WTC11 (cell line): ENCODE measurements at regions not wholly inside any gene's neighbourhood (a gene's known extent, or its start where the extent isn't known, plus 50 kb on each side); places are given as distances from the start of the nearest gene placed in this dataset.
"Not testable (repeated sequence)": the region's sequence is repeated elsewhere in the genome, so short reads cannot be mapped to it uniquely, and the experiment has no call there.

Source experiments
- CREB1 ChIP-seq: sonication (generic); formaldehyde crosslinking; IDR thresholded peaks from 2 replicates; pipeline ENCODE4 v1.8.0; 2023; ENCODE audit warnings: mild to moderate bottlenecking, missing genetic modification reagents
- CREM ChIP-seq: sonication (generic); formaldehyde crosslinking; IDR thresholded peaks from 2 replicates; pipeline ENCODE4 v1.8.1; 2022; ENCODE audit warnings: mild to moderate bottlenecking, missing genetic modification reagents, moderate library complexity
- ELF4 ChIP-seq: sonication (generic); formaldehyde crosslinking; IDR thresholded peaks from 2 replicates; pipeline ENCODE4 v1.8.1; 2022; ENCODE audit warnings: low read depth, mild to moderate bottlenecking, moderate library complexity, missing genetic modification reagents
- GRHL2 ChIP-seq: fragments of 250-450 bp; sonication (Bioruptor Pico); IDR thresholded peaks from 2 replicates; pipeline ENCODE4 v1.8.0; 2022; ENCODE audit warnings: mild to moderate bottlenecking, moderate library complexity; ENCODE audit not compliant: insufficient replicate concordance, severe bottlenecking
- NFYB ChIP-seq: sonication (generic); formaldehyde crosslinking; conservative IDR thresholded peaks from 2 replicates; pipeline ENCODE4 v1.8.0; 2022; ENCODE audit warnings: low read depth, missing genetic modification reagents
- SMAD3 ChIP-seq: sonication (generic); formaldehyde crosslinking; IDR thresholded peaks from 2 replicates; pipeline ENCODE4 v1.8.0; 2022; ENCODE audit warnings: missing genetic modification reagents, mild to moderate bottlenecking, borderline replicate concordance
- TF ChIP-seq, protein P1 (sequence below): fragments of 200-600 bp; IDR thresholded peaks from 2 replicates; pipeline ENCODE4 v1.8.0; 2022; ENCODE audit warnings: antibody characterized with exemption
- TF ChIP-seq, protein P2 (sequence below): sonication (generic); formaldehyde crosslinking; IDR thresholded peaks from 2 replicates; pipeline ENCODE4 v1.8.1; 2023; ENCODE audit warnings: mild to moderate bottlenecking, missing genetic modification reagents, moderate library complexity
- TF ChIP-seq, protein P3 (sequence below): sonication (generic); formaldehyde crosslinking; conservative IDR thresholded peaks from 2 replicates; pipeline ENCODE4 v1.8.1; 2022; ENCODE audit warnings: mild to moderate bottlenecking, missing genetic modification reagents
- TF ChIP-seq, protein P4 (sequence below): sonication (generic); formaldehyde crosslinking; IDR thresholded peaks from 2 replicates; pipeline ENCODE4 v1.8.0; 2022; ENCODE audit warnings: mild to moderate bottlenecking, missing genetic modification reagents
- TF ChIP-seq, protein P5 (sequence below): sonication (generic); formaldehyde crosslinking; IDR thresholded peaks from 2 replicates; pipeline ENCODE4 v1.8.1; 2023; ENCODE audit warnings: mild to moderate bottlenecking, missing genetic modification reagents
- TF ChIP-seq, protein P6 (sequence below): fragments of 250-450 bp; sonication (Bioruptor Pico); conservative IDR thresholded peaks from 2 replicates; pipeline ENCODE4 v1.9.0; 2021; ENCODE audit warnings: mild to moderate bottlenecking

DNA sequence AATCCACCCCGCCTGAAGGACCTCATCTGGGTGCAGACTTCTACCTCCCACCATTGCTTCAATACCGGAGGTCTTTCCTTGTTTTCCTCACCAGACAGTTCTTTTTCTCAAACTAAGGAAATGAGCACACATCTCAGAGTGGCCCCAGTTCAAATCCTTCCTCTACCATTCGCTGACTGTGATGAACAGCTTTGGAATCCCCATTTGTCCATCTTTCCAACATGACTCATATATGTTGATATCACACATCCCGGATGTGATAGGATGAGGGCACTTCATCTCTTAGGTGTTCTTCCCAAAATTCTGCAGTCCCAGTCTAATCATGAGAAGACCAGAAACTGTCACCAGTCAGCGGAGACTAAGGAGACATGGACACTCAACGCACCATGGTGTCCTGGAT is 67.9 kb upstream of the SMURF2 start:
- TF ChIP-seq, protein P1, sequence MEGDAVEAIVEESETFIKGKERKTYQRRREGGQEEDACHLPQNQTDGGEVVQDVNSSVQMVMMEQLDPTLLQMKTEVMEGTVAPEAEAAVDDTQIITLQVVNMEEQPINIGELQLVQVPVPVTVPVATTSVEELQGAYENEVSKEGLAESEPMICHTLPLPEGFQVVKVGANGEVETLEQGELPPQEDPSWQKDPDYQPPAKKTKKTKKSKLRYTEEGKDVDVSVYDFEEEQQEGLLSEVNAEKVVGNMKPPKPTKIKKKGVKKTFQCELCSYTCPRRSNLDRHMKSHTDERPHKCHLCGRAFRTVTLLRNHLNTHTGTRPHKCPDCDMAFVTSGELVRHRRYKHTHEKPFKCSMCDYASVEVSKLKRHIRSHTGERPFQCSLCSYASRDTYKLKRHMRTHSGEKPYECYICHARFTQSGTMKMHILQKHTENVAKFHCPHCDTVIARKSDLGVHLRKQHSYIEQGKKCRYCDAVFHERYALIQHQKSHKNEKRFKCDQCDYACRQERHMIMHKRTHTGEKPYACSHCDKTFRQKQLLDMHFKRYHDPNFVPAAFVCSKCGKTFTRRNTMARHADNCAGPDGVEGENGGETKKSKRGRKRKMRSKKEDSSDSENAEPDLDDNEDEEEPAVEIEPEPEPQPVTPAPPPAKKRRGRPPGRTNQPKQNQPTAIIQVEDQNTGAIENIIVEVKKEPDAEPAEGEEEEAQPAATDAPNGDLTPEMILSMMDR: not testable (repeated sequence)
- TF ChIP-seq, protein P2, sequence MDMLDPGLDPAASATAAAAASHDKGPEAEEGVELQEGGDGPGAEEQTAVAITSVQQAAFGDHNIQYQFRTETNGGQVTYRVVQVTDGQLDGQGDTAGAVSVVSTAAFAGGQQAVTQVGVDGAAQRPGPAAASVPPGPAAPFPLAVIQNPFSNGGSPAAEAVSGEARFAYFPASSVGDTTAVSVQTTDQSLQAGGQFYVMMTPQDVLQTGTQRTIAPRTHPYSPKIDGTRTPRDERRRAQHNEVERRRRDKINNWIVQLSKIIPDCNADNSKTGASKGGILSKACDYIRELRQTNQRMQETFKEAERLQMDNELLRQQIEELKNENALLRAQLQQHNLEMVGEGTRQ (CRISPR knock-in tag): not testable (repeated sequence)
- not testable (repeated sequence) for TF ChIP-seq CREM; NFYB (CRISPR knock-in tag); CREB1 (CRISPR knock-in tag); SMAD3 (CRISPR knock-in tag); GRHL2 (CRISPR knock-in tag); ELF4
- TF ChIP-seq, protein P3, sequence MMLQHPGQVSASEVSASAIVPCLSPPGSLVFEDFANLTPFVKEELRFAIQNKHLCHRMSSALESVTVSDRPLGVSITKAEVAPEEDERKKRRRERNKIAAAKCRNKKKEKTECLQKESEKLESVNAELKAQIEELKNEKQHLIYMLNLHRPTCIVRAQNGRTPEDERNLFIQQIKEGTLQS (CRISPR knock-in tag): not testable (repeated sequence)
- TF ChIP-seq, protein P4, sequence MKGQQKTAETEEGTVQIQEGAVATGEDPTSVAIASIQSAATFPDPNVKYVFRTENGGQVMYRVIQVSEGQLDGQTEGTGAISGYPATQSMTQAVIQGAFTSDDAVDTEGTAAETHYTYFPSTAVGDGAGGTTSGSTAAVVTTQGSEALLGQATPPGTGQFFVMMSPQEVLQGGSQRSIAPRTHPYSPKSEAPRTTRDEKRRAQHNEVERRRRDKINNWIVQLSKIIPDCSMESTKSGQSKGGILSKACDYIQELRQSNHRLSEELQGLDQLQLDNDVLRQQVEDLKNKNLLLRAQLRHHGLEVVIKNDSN (CRISPR knock-in tag): not testable (repeated sequence)
- TF ChIP-seq, protein P5, sequence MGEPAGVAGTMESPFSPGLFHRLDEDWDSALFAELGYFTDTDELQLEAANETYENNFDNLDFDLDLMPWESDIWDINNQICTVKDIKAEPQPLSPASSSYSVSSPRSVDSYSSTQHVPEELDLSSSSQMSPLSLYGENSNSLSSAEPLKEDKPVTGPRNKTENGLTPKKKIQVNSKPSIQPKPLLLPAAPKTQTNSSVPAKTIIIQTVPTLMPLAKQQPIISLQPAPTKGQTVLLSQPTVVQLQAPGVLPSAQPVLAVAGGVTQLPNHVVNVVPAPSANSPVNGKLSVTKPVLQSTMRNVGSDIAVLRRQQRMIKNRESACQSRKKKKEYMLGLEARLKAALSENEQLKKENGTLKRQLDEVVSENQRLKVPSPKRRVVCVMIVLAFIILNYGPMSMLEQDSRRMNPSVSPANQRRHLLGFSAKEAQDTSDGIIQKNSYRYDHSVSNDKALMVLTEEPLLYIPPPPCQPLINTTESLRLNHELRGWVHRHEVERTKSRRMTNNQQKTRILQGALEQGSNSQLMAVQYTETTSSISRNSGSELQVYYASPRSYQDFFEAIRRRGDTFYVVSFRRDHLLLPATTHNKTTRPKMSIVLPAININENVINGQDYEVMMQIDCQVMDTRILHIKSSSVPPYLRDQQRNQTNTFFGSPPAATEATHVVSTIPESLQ: not testable (repeated sequence)
- TF ChIP-seq, protein P6, sequence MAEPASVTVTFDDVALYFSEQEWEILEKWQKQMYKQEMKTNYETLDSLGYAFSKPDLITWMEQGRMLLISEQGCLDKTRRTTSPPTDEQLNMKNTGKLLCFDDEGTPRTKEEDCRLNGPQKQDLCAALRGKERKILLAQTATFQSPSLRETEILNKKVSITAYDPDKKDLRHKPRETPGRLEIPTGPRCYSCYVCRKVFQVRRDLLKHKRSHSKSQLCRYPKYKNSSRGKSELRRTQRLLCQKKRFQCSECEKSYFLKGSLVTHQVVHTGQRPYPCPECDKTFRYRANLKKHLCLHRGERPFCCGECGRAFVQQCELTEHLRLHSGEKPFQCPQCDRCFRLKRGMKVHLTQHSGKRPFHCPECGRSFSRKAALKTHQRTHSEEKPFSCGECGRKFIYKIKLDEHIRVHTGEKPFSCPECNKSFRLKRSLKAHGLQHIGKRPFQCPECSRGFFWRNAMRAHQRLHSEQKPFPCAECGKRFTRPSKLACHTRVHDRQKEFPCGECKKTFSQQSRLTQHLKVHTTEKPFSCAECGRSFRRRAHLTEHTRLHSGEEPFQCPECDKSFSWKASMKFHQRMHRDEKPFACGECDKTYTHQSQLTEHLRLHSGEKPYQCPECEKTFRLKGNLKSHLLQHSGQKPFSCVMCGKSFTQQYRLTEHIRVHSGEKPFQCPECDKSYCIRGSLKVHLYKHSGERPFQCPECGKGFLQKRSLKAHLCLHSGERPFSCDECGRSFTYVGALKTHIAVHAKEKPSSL (CRISPR knock-in tag): not testable (repeated sequence)
